GM12891 (cell line): ENCODE measurements at regions not wholly inside any gene's neighbourhood (a gene's known extent, or its start where the extent isn't known, plus 50 kb on each side); places are given as distances from the start of the nearest gene placed in this dataset.

Source experiments
- PAX5 ChIP-seq: IDR thresholded peaks from 2 replicates; pipeline ENCODE4 v1.6.1; 2011; ENCODE audit warnings: low read length, moderate library complexity, mild to moderate bottlenecking; ENCODE audit not compliant: insufficient read depth, severe bottlenecking
- POLR2A ChIP-seq: IDR thresholded peaks from 2 replicates; pipeline ENCODE4 v1.6.1; 2011; ENCODE audit warnings: low read depth, low read length, control low read depth
- POLR2AphosphoS5 ChIP-seq: IDR thresholded peaks from 2 replicates; pipeline ENCODE4 v1.6.1; 2011; ENCODE audit warnings: low read depth, low read length, control low read depth
- TAF1 ChIP-seq: IDR thresholded peaks from 2 replicates; pipeline ENCODE4 v1.6.1; 2011; ENCODE audit warnings: low read depth, low read length, control low read depth

DNA sequence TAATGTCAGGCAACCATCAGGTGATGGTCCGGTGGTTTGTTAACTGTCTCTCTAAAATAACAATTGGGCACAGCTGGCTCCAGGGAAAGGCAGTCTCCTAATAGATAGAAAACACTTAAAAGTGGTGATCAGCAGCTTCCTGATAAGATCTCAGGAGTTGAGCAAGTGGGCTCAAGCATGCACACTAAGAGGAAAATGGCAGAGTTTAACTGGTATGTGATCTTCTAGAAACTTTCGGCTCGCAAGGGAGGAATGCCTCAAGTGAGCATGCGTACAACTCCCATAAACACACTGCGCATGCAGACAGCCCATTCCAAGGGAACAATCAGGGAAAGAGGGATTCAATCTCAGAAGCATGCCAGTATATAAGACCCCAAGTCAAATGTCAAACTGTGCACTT is 52.2 kb upstream of the VTCN1 start:
- TF ChIP-seq POLR2AphosphoS5 (no peak), POLR2A (no peak), PAX5 (no peak), TAF1 (no peak)
